Left lung (tissue), 4 donors: ENCODE measurements at regions not wholly inside any gene's neighbourhood (a gene's known extent, or its start where the extent isn't known, plus 50 kb on each side); places are given as distances from the start of the nearest gene placed in this dataset.

Experiments
- ATAC-seq: fragments of 200-7000 bp; cut with Tn5 transposase; one replicate; pipeline ENCODE4 v1.9.1; 2020; ENCODE audit warnings: moderate library complexity
- DNase-seq, 4 donors: peaks; one replicate each; pipeline ENCODE4 v3.0.0-alpha.2; 2013 to 2020
- H3K27ac ChIP-seq, 2 donors: fragments of 200-600 bp; sonication (generic) in 1 of 2; one replicate each; pipeline versions ENCODE4 v1.5.0 to v1.8.0; 2020 to 2021
- H3K27me3 ChIP-seq, 2 donors: fragments of 200-600 bp; sonication (generic) in 1 of 2; one replicate each; pipeline versions ENCODE4 v1.5.0 to v1.8.0; 2020 to 2021
- H3K36me3 ChIP-seq, 2 donors: fragments of 200-600 bp; sonication (generic) in 1 of 2; one replicate each; pipeline versions ENCODE4 v1.5.0 to v1.8.0; 2020 to 2021
- H3K4me1 ChIP-seq, 2 donors: fragments of 200-600 bp; one replicate each; pipeline ENCODE4 v1.8.0; 2021
- H3K4me3 ChIP-seq, 2 donors: fragments of 200-600 bp; sonication (generic) in 1 of 2; one replicate each; pipeline versions ENCODE4 v1.5.0 to v1.8.0; 2020 to 2021; ENCODE audit warnings: mild to moderate bottlenecking in 1 of 2
- H3K9me3 ChIP-seq, 2 donors: fragments of 200-600 bp; sonication (generic) in 1 of 2; one replicate each; pipeline versions ENCODE4 v1.5.0 to v1.8.0; 2020 to 2021
- intact Hi-C, 2 donors: fragments of 100-400 bp; cut with DNase I; formaldehyde crosslinking; loops; one replicate each; pipeline versions ENCODE4 v1.11.2 to v1.14.2; 2022
- TF ChIP-seq, protein P1 (sequence below), 2 donors: fragments of 200-600 bp; sonication (generic) in 1 of 2; IDR thresholded peaks; one replicate each; pipeline versions ENCODE4 v1.5.0 to v1.8.0; 2021; ENCODE audit warnings: antibody characterized with exemption in 2 of 2
- donor health status: DM: no; HTN: yes; CAD: no.
- donor health status: DM: no; HTN: no; CAD: no.

DNA sequence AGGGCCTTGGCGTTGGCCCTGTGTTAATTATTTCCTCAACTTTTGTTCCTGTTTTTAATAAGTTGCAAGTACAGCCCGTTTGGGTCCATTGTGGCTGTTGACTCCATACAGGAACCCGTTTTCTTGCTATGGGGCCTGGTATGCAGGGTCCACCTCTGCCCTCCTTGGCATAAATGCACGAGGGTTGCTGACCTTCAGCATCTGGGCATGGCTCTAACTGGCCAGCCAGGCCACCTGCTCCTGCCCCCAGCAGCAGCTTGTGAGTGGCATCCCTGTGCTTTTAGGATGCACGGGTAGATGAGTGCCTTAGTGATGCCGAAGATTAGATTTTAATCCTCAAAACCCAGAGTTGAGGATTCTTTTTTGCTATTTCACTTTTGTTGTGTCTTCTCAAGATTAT lies 123.2 kb downstream of the GLRX3 start:
- TF ChIP-seq, protein P1, sequence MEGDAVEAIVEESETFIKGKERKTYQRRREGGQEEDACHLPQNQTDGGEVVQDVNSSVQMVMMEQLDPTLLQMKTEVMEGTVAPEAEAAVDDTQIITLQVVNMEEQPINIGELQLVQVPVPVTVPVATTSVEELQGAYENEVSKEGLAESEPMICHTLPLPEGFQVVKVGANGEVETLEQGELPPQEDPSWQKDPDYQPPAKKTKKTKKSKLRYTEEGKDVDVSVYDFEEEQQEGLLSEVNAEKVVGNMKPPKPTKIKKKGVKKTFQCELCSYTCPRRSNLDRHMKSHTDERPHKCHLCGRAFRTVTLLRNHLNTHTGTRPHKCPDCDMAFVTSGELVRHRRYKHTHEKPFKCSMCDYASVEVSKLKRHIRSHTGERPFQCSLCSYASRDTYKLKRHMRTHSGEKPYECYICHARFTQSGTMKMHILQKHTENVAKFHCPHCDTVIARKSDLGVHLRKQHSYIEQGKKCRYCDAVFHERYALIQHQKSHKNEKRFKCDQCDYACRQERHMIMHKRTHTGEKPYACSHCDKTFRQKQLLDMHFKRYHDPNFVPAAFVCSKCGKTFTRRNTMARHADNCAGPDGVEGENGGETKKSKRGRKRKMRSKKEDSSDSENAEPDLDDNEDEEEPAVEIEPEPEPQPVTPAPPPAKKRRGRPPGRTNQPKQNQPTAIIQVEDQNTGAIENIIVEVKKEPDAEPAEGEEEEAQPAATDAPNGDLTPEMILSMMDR (IDR thresholded peaks at IDR 0.05) = no peak
- H3K4me1 ChIP-seq = no peaks in the 10 kb centered on the region

DNA sequence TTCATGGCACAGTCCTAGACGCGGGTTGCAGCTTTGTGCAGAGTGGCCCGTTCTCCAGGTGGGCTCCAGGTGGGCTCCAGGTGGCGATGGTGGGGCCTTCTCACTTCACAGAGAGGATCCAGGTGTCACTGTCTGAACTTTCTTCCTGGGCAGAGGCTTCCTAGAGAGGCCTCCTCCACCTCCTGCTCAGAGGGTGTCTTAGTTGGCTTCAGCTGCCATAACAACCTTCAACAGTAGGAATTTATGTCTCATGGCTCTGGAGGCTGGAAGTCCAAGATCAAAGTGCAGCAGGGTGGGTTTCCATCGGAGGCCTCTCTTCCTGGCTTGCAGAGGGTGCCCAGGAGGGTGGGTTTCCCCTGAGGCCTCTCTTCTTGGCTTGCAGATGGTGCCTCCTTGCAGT lies 125.1 kb downstream of the GLRX3 start:
- Histone ChIP-seq H3K36me3 (no peaks in the 10 kb centered on the region), H3K9me3 (peaks cover 0 to 35% of the 10 kb centered on the region in 2 donors), H3K27me3 (no peaks in the 10 kb centered on the region), H3K27ac (no peak overlapping the region), H3K4me1 (no peaks in the 10 kb centered on the region), H3K4me3 (no peak overlapping the region)
- intact Hi-C loops = no loop called here
- ATAC-seq (no peak), DNase-seq (no peak)
- TF ChIP-seq, protein P1 (IDR thresholded peaks at IDR 0.05) = no peak

More for the DNA sequence above, 123.2 kb downstream of the GLRX3 start:
- no peak for ATAC-seq
- no peak overlapping the region for H3K27ac ChIP-seq
- intact Hi-C loops = no loop called here
- H3K4me3 ChIP-seq = no peak overlapping the region
- no peak for DNase-seq
- peaks cover 0 to 26% of the 10 kb centered on the region in 2 donors for H3K9me3 ChIP-seq
- H3K36me3 ChIP-seq = no peaks in the 10 kb centered on the region
- no peaks in the 10 kb centered on the region for H3K27me3 ChIP-seq

DNA sequence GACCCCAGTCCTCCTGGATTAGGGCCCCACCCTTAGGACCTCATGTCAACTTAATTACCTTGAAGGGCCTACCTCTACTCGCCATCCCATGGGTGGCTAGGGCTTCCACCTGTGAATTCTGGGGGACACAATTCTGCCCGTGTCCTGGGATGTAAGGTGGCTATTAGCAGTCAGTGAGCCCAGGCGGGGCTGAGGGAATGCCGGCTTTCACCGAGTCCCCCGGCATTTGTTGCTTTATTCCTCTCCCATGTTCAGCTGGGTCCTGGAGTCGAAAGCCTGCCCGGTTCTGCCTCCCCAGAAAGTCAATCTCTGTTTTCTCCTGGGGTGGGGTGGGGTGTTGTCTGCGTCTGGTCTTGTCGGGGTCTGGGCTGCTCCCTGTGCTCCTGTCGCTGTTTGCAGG lies 125.6 kb downstream of the GLRX3 start:
- intact Hi-C loops = no loop called here
- H3K4me1 ChIP-seq = no peaks in the 10 kb centered on the region
- no peak overlapping the region for H3K27ac ChIP-seq
- DNase-seq = no peak
- no peaks in the 10 kb centered on the region for H3K36me3 ChIP-seq
- H3K4me3 ChIP-seq = no peak overlapping the region
- no peak for ATAC-seq
- TF ChIP-seq, protein P1 (IDR thresholded peaks at IDR 0.05) = no peak
- H3K27me3 ChIP-seq = no peaks in the 10 kb centered on the region
- H3K9me3 ChIP-seq = peaks cover 0 to 35% of the 10 kb centered on the region in 2 donors

DNA sequence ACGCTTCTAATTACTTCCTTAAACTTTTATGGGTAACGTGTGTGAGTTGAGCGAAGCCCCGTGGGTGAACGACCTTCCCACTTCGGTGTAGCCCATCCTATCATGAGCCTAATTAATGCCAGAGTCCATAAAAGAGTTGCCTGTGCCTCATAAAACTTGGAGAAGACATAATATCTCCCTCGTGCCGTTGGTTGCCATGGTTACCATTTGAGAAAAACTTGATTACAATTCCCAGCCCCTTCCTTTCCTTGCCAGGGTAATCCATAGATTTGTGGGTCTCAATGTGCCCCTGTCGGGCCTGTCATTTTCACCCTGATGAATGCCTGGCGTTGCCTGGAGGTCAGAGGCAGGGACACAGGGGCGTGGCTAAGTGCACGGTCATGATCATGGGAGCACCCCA lies 127.1 kb downstream of the GLRX3 start:
- ATAC-seq (no peak), DNase-seq (no peak)
- H3K27ac ChIP-seq = no peak overlapping the region
- TF ChIP-seq, protein P1 (IDR thresholded peaks at IDR 0.05) = no peak
- peaks cover 0 to 40% of the 10 kb centered on the region in 2 donors for H3K9me3 ChIP-seq
- H3K4me1 ChIP-seq = no peaks in the 10 kb centered on the region
- no peak overlapping the region for H3K4me3 ChIP-seq
- intact Hi-C loops = no loop called here
- no peaks in the 10 kb centered on the region for H3K27me3 ChIP-seq
- H3K36me3 ChIP-seq = no peaks in the 10 kb centered on the region

DNA sequence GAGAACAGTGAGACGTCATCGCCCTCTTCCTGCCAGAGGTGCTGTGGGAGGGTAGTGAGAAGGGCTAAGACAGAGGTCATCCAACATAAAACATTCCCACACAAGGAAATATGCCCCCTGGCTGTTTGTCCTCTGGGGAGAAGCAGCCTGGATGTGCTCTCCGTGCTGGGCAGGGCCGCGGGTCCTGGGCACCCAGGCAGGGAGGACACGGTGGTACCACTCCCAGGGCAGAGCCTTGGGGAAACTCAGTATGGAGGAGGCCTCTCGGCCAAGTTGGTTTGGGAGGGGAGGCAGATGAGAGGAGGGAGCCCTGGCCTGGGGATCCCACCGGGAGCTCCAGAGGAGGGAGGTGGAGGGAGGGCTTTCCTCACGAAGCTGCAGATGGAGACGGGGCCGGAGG lies 129.4 kb downstream of the GLRX3 start:
- TF ChIP-seq, protein P1 (IDR thresholded peaks at IDR 0.05) = no peak
- no peak for DNase-seq
- Histone ChIP-seq H3K27me3 (no peaks in the 10 kb centered on the region), H3K4me1 (no peaks in the 10 kb centered on the region), H3K9me3 (peaks cover 0 to 35% of the 10 kb centered on the region in 2 donors), H3K36me3 (no peaks in the 10 kb centered on the region), H3K27ac (no peak overlapping the region), H3K4me3 (no peak overlapping the region)
- ATAC-seq = no peak
- intact Hi-C loops = no loop called here
